ENCODE measurements at regions not wholly inside any gene's neighbourhood (a gene's known extent, or its start where the extent isn't known, plus 50 kb on each side); places are given as distances from the start of the nearest gene placed in this dataset.

- CTCF ChIA-PET: no interaction called here
- POLR2A ChIA-PET: no interaction called here
- TF ChIP-seq, protein P1, sequence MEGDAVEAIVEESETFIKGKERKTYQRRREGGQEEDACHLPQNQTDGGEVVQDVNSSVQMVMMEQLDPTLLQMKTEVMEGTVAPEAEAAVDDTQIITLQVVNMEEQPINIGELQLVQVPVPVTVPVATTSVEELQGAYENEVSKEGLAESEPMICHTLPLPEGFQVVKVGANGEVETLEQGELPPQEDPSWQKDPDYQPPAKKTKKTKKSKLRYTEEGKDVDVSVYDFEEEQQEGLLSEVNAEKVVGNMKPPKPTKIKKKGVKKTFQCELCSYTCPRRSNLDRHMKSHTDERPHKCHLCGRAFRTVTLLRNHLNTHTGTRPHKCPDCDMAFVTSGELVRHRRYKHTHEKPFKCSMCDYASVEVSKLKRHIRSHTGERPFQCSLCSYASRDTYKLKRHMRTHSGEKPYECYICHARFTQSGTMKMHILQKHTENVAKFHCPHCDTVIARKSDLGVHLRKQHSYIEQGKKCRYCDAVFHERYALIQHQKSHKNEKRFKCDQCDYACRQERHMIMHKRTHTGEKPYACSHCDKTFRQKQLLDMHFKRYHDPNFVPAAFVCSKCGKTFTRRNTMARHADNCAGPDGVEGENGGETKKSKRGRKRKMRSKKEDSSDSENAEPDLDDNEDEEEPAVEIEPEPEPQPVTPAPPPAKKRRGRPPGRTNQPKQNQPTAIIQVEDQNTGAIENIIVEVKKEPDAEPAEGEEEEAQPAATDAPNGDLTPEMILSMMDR (IDR thresholded peaks at IDR 0.05; ENCODE audit: insufficient read depth, low read length, missing control alignments): no peak
- no peak for DNase-seq (ENCODE audit: low read depth, low spot score)
- no peak overlapping the region for H3K4me3 ChIP-seq (ENCODE audit: low read depth, low read length)
These were observed 266.1 kb upstream of the KLHL29 start for GRCh38 chr2:23118894-23119293.

- H3K4me3 ChIP-seq (ENCODE audit: low read depth, low read length): no peak overlapping the region
- ChIA-PET POLR2A (no interaction called here), CTCF (no interaction called here)
These were observed 264.8 kb upstream of the KLHL29 start for GRCh38 chr2:23120161-23120560.

DNA sequence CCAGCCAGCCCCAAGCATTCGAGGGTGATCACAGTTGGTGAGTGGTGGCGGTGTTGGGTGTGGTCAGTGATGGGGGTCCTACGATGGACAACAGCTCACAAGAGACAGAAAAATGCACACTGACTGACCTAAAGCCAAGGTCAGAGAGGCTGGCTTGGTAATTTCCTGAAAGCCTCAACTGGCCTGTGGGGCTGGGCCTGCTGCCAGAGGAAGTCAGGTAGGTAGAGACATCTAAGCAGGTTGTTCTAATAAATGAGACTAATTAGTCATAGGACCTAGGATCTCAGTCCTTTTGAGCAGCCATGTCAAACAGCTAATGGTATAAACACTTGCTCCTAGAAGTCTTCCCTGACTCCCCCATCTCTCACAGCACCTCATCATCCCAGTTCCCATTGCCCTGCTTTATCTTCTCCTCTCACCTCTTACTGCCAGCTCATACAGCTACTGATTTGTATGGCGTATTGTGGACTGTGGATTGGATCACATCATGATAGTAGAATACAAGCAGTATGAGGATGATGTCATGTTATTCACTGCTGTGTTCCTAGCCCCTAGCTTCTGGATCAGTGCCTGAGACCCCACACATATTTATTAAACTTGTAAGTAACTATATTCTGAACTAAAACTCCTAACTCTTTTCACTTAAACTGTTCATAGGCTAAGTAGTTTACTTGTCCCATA lies 262.9 kb upstream of the KLHL29 start:
- H3K4me3 ChIP-seq (ENCODE audit: low read depth, low read length): no peak overlapping the region
- ChIA-PET CTCF (interaction anchor here (0.8 kb wide), 1 partner anchor 229 kb away, joined by 3 read pairs; no protein-coding TSS in a partner anchor), POLR2A (no interaction called here)
- no peak for DNase-seq (ENCODE audit: low read depth, low spot score)
- TF ChIP-seq, protein P1 (IDR thresholded peaks at IDR 0.05; ENCODE audit: insufficient read depth, low read length, missing control alignments): no peak

More at GRCh38 chr2:23120161-23120560, 264.8 kb upstream of the KLHL29 start:
- TF ChIP-seq, protein P1 (IDR thresholded peaks at IDR 0.05; ENCODE audit: insufficient read depth, low read length, missing control alignments): no peak
- DNase-seq (ENCODE audit: low read depth, low spot score): no peak

GRCh38 chr2:23122681-23123215 lies 262.2 kb upstream of the KLHL29 start:
- CTCF ChIA-PET: interaction anchor here (0.8 kb wide), 1 partner anchor 228 kb away, joined by 3 read pairs; no protein-coding TSS in a partner anchor
- H3K4me3 ChIP-seq (ENCODE audit: low read depth, low read length): no peak overlapping the region
- no peak for DNase-seq (ENCODE audit: low read depth, low spot score)
- TF ChIP-seq, protein P1 (IDR thresholded peaks at IDR 0.05; ENCODE audit: insufficient read depth, low read length, missing control alignments): no peak
- POLR2A ChIA-PET: no interaction called here

DNA sequence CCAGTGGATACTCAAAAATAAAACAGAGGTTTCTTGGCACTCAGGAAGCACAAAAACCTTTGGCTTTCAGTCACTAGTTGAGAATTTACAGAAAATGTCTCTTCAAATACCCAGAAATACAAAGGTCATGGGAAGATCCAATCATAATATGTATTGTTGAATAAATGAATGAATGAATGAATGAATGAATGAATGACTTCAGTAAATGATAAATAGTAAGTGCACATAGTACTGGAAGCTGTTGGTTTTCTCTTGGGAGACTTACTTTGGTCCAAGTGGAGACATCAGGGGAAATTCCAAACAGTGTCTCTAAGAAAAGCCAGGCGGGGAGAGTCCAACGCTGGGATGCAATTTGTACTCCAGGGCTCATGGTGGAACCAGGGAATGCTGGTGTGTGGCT lies 261.3 kb upstream of the KLHL29 start:
- DNase-seq (ENCODE audit: low read depth, low spot score): no peak
- TF ChIP-seq, protein P1 (IDR thresholded peaks at IDR 0.05; ENCODE audit: insufficient read depth, low read length, missing control alignments): no peak
- POLR2A ChIA-PET: no interaction called here
- no peak overlapping the region for H3K4me3 ChIP-seq (ENCODE audit: low read depth, low read length)
- CTCF ChIA-PET: no interaction called here

- CTCF ChIA-PET: no interaction called here
- TF ChIP-seq, protein P1 (IDR thresholded peaks at IDR 0.05; ENCODE audit: insufficient read depth, low read length, missing control alignments): no peak
- no peak overlapping the region for H3K4me3 ChIP-seq (ENCODE audit: low read depth, low read length)
- POLR2A ChIA-PET: no interaction called here
- DNase-seq (ENCODE audit: low read depth, low spot score): no peak
These were observed 260.7 kb upstream of the KLHL29 start for GRCh38 chr2:23124214-23124750.

Data from AG04449 (cell line).